GM18870 (cell line): ENCODE measurements at regions not wholly inside any gene's neighbourhood (a gene's known extent, or its start where the extent isn't known, plus 50 kb on each side); places are given as distances from the start of the nearest gene placed in this dataset.

ENCODE experiments used
- ATAC-seq: cut with Tn5 transposase; IDR thresholded peaks from one replicate; pipeline ENCODE4 v1.9.1; 2021; ENCODE audit warnings: moderate library complexity; ENCODE audit not compliant: unreplicated experiment

GRCh38 chr14:84180336-84180735 is 1349.6 kb upstream of the FLRT2 start:
- no peak for ATAC-seq

- no peak for ATAC-seq
Observed at GRCh38 chr14:84181072-84181471, 1348.9 kb upstream of the FLRT2 start.

GRCh38 chr14:84195514-84195913 is 1334.4 kb upstream of the FLRT2 start:
- no peak for ATAC-seq

GRCh38 chr14:84197704-84198103 is 1332.2 kb upstream of the FLRT2 start:
- no peak for ATAC-seq

- ATAC-seq, result no peak
Observed at GRCh38 chr14:84202486-84202885, 1327.5 kb upstream of the FLRT2 start.

GRCh38 chr14:84203896-84204295 is 1326.0 kb upstream of the FLRT2 start:
- no peak for ATAC-seq

GRCh38 chr14:84208451-84208850 is 1321.5 kb upstream of the FLRT2 start:
- no peak for ATAC-seq

GRCh38 chr14:84209031-84209430 is 1320.9 kb upstream of the FLRT2 start:
- no peak for ATAC-seq

GRCh38 chr14:84217066-84217465 is 1312.9 kb upstream of the FLRT2 start:
- no peak for ATAC-seq

GRCh38 chr14:84225268-84225667 is 1304.7 kb upstream of the FLRT2 start:
- ATAC-seq, result no peak

- no peak for ATAC-seq
Observed at GRCh38 chr14:84228702-84229101, 1301.2 kb upstream of the FLRT2 start.

GRCh38 chr14:84234281-84234680 is 1295.7 kb upstream of the FLRT2 start:
- ATAC-seq, result no peak

GRCh38 chr14:84236290-84236689 is 1293.7 kb upstream of the FLRT2 start:
- no peak for ATAC-seq

- ATAC-seq, result no peak
Observed at GRCh38 chr14:84237881-84238280, 1292.1 kb upstream of the FLRT2 start.

GRCh38 chr14:84247693-84248092 is 1282.3 kb upstream of the FLRT2 start:
- ATAC-seq, result no peak

- no peak for ATAC-seq
Observed at GRCh38 chr14:84250893-84251292, 1279.1 kb upstream of the FLRT2 start.

GRCh38 chr14:84251411-84252115 is 1278.4 kb upstream of the FLRT2 start:
- no peak for ATAC-seq

- ATAC-seq, result no peak
Observed at GRCh38 chr14:84252706-84253105, 1277.2 kb upstream of the FLRT2 start.

- ATAC-seq, result no peak
Observed at GRCh38 chr14:84253326-84253725, 1276.6 kb upstream of the FLRT2 start.

- no peak for ATAC-seq
Observed at GRCh38 chr14:84254290-84254689, 1275.7 kb upstream of the FLRT2 start.

- no peak for ATAC-seq
Observed at GRCh38 chr14:84262932-84263331, 1267.0 kb upstream of the FLRT2 start.

GRCh38 chr14:84272290-84272721 is 1257.6 kb upstream of the FLRT2 start:
- no peak for ATAC-seq

- ATAC-seq, result no peak
Observed at GRCh38 chr14:84273181-84273580, 1256.8 kb upstream of the FLRT2 start.
